Stimulated activated naive CD8-positive, alpha-beta T cell treated with anti-CD3 and anti-CD28 coated beads, Interleukin-15, Interleukin-2, amounts not matched to agents 100 ng/mL and 50 ng/mL, for 24 hours (primary cell): ENCODE measurements at regions not wholly inside any gene's neighbourhood (a gene's known extent, or its start where the extent isn't known, plus 50 kb on each side); places are given as distances from the start of the nearest gene placed in this dataset.

Experiments used
- H3K27ac Mint-ChIP-seq: one replicate; pipeline ENCODE4 v1.8.0; 2021; ENCODE audit warnings: mild to moderate bottlenecking, mixed read lengths
- H3K27me3 Mint-ChIP-seq: one replicate; pipeline ENCODE4 v1.8.0; 2021; ENCODE audit warnings: mixed read lengths
- H3K36me3 Mint-ChIP-seq: one replicate; pipeline ENCODE4 v1.8.0; 2021; ENCODE audit warnings: low read depth, mixed read lengths
- H3K4me1 Mint-ChIP-seq: one replicate; pipeline ENCODE4 v1.8.0; 2021; ENCODE audit warnings: low read depth, mixed read lengths
- H3K4me3 Mint-ChIP-seq: one replicate; pipeline ENCODE4 v1.8.0; 2021; ENCODE audit warnings: mild to moderate bottlenecking, mixed read lengths
- H3K9me3 Mint-ChIP-seq: one replicate; pipeline ENCODE4 v1.8.0; 2021; ENCODE audit warnings: mixed read lengths

DNA sequence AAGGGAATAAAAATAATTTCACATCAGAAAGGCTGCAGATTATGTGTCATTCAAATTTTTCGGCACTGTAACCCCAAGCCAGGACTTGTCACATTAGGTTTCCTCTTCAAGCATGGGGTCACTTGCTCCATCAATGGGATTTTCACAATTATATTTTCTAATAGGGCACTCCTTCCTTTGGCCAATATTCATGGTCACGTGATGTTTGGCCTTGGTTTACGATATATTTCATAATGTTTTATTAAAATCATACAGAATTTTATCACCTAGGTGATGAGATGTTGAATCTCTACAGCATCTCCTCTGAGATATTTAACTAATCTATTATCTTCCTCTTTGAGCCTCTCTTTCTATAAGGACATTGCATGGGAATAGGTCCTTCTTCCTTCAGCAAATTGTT, 523.5 kb upstream of the SEMA6A start:
- no peaks in the 10 kb centered on the region for H3K36me3 Mint-ChIP-seq
- H3K4me1 Mint-ChIP-seq, result no peaks in the 10 kb centered on the region
- no peak overlapping the region for H3K27ac Mint-ChIP-seq
- no peaks in the 10 kb centered on the region for H3K27me3 Mint-ChIP-seq
- H3K4me3 Mint-ChIP-seq, result no peak overlapping the region
- peaks cover 9% of the 10 kb centered on the region for H3K9me3 Mint-ChIP-seq

- Mint-ChIP-seq H3K36me3 (no peaks in the 10 kb centered on the region), H3K9me3 (peaks cover 9% of the 10 kb centered on the region), H3K4me1 (no peaks in the 10 kb centered on the region), H3K27me3 (no peaks in the 10 kb centered on the region), H3K27ac (no peak overlapping the region), H3K4me3 (no peak overlapping the region)
Observed at GRCh38 chr5:117095346-117096332, 521.0 kb upstream of the SEMA6A start.

- Mint-ChIP-seq H3K4me1 (no peaks in the 10 kb centered on the region), H3K27ac (no peak overlapping the region), H3K4me3 (no peak overlapping the region), H3K27me3 (no peaks in the 10 kb centered on the region), H3K9me3 (peaks cover 12% of the 10 kb centered on the region), H3K36me3 (no peaks in the 10 kb centered on the region)
Observed at GRCh38 chr5:117094114-117094815, 519.6 kb upstream of the SEMA6A start.

DNA sequence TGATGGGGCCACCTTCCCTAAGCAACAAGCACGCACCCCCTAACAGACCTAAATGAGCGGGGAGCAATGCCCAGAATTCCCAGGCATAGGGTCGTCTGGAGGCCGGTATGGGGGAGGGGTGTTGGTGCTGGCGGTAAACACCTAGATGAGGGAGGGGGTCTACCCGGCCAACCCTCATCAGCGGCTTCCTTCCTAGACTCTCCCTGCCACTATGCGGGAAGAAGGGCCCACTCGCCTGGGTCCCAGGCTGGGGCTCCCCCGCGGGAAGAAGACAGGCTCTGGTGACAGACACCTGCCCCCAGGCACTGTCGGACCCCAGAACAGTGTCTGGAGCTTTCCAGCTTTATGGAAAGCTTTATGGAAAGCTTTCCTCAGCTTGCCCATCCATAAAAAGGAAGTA, 519.0 kb upstream of the SEMA6A start:
- Mint-ChIP-seq H3K27me3 (no peaks in the 10 kb centered on the region), H3K4me1 (no peaks in the 10 kb centered on the region), H3K4me3 (no peak overlapping the region), H3K36me3 (no peaks in the 10 kb centered on the region), H3K27ac (no peak overlapping the region), H3K9me3 (peaks cover 12% of the 10 kb centered on the region)

DNA sequence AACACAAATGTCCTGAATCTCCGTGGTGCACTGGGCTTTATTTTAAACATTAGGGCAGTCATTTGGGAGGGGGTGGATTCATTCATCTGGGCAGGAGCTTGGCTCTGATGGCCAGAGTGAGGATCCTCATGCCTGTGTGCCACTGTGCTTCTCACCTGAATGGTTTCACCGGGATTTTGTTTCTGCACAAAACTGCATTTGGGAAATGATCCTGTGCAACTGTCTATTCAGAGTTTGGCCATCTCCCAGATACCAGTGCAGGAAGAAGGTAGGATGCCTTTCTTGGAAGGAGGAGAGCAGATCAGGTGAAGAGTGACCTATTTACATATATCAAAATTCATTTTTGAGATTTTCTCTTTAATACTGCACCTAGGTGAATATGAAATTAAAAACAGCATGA, 514.4 kb upstream of the SEMA6A start:
- no peaks in the 10 kb centered on the region for H3K4me1 Mint-ChIP-seq
- no peak overlapping the region for H3K4me3 Mint-ChIP-seq
- H3K36me3 Mint-ChIP-seq, result no peaks in the 10 kb centered on the region
- H3K27ac Mint-ChIP-seq, result no peak overlapping the region
- H3K27me3 Mint-ChIP-seq, result no peaks in the 10 kb centered on the region
- H3K9me3 Mint-ChIP-seq, result peaks cover 6% of the 10 kb centered on the region

- H3K27ac Mint-ChIP-seq, result no peak overlapping the region
- H3K4me1 Mint-ChIP-seq, result no peaks in the 10 kb centered on the region
- no peaks in the 10 kb centered on the region for H3K36me3 Mint-ChIP-seq
- H3K27me3 Mint-ChIP-seq, result no peaks in the 10 kb centered on the region
- H3K4me3 Mint-ChIP-seq, result no peak overlapping the region
- peaks cover 6% of the 10 kb centered on the region for H3K9me3 Mint-ChIP-seq
Observed at GRCh38 chr5:117088176-117088575, 513.6 kb upstream of the SEMA6A start.

- no peaks in the 10 kb centered on the region for H3K9me3 Mint-ChIP-seq
- no peak overlapping the region for H3K27ac Mint-ChIP-seq
- no peaks in the 10 kb centered on the region for H3K27me3 Mint-ChIP-seq
- H3K36me3 Mint-ChIP-seq, result no peaks in the 10 kb centered on the region
- H3K4me1 Mint-ChIP-seq, result no peaks in the 10 kb centered on the region
- no peak overlapping the region for H3K4me3 Mint-ChIP-seq
Observed at GRCh38 chr5:117084067-117084466, 509.4 kb upstream of the SEMA6A start.

DNA sequence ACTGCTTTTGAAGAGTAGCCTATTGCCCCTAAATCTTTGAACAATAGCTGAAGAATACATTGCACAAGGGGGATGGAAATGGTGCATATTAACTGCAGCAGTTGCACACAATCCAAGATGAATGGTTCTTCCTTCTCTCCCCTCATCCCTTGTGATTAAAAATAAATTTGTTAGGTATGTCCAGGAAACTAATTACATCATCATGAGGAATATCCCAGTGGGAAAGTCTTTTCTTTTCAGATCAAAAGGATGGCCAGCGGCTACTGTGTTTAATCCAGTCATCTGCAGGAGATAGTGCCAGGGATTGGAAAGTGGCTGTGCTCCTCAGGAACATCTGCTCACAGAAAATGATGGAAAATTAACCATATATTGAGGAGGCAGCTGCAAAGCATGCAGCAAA, 508.4 kb upstream of the SEMA6A start:
- Mint-ChIP-seq H3K9me3 (no peaks in the 10 kb centered on the region), H3K27ac (no peak overlapping the region), H3K27me3 (no peaks in the 10 kb centered on the region), H3K4me3 (no peak overlapping the region), H3K36me3 (no peaks in the 10 kb centered on the region), H3K4me1 (no peaks in the 10 kb centered on the region)

DNA sequence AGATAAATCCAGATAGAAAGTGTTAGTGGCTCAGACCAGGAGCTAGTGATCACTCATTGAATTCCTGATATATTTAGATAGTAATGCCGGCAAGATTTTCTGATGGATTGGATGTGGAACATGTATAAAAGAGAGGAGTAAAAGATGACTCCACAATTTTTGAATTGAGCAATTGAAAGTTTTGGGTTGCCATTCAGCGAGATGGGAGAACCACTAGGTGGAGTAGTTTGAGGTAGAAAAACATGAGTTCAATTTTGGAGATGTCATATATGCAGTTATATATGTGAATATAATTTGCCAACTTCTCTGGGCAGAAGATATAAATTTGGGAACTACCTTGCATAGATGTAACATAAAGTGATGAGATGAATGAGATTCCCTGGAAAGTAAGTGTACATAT, 502.5 kb upstream of the SEMA6A start:
- Mint-ChIP-seq H3K4me3 (no peak overlapping the region), H3K27ac (no peak overlapping the region), H3K4me1 (no peaks in the 10 kb centered on the region), H3K9me3 (no peaks in the 10 kb centered on the region), H3K27me3 (no peaks in the 10 kb centered on the region), H3K36me3 (no peaks in the 10 kb centered on the region)

DNA sequence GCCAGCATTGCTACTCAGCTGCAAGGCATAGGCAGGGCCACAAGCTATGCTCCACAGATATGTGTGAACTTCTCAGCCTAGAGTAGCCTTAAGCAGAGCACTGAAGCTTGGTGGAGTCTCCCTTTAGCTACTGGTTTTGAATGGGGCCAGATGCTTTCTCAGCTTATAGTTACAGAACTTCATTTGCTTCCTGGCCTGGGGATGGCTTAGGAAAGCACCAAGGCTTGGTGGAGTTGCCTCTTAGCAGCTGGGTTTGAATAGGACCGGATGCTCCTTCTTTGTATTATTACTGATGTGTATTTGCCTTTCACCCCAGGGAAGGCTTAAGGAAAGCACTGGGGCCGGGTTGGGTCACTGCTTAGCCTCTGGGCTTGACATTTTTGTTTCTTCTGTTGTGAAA, 497.8 kb upstream of the SEMA6A start:
- Mint-ChIP-seq H3K9me3 (peaks cover 9% of the 10 kb centered on the region), H3K27me3 (no peaks in the 10 kb centered on the region), H3K27ac (no peak overlapping the region), H3K36me3 (no peaks in the 10 kb centered on the region), H3K4me1 (no peaks in the 10 kb centered on the region), H3K4me3 (no peak overlapping the region)

DNA sequence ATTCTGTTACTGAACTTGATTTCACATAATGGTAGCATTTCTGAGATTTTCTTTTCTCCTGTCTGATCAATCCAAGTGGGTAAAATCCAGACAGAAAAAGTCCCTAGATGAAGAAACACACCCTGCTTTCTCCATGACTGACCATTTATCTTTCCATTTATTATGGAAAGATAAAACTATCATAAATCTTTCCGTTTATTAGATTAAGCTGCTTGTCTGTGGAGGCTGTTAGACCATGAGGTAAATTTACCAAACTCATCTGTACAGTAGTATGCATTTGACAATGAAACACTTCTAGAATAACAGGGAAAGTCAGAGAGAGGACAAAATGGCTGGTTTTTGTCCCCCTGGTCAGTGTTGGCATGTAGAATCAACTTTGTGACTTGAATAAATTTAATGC, 491.2 kb upstream of the SEMA6A start:
- H3K27me3 Mint-ChIP-seq, result no peaks in the 10 kb centered on the region
- no peaks in the 10 kb centered on the region for H3K9me3 Mint-ChIP-seq
- H3K27ac Mint-ChIP-seq, result no peak overlapping the region
- H3K4me1 Mint-ChIP-seq, result no peaks in the 10 kb centered on the region
- no peaks in the 10 kb centered on the region for H3K36me3 Mint-ChIP-seq
- no peak overlapping the region for H3K4me3 Mint-ChIP-seq

GRCh38 chr5:117065161-117065560, 490.5 kb upstream of the SEMA6A start:
- Mint-ChIP-seq H3K27ac (no peak overlapping the region), H3K36me3 (no peaks in the 10 kb centered on the region), H3K27me3 (no peaks in the 10 kb centered on the region), H3K4me1 (no peaks in the 10 kb centered on the region), H3K4me3 (no peak overlapping the region), H3K9me3 (no peaks in the 10 kb centered on the region)

GRCh38 chr5:117060099-117060498, 485.5 kb upstream of the SEMA6A start:
- Mint-ChIP-seq H3K27me3 (no peaks in the 10 kb centered on the region), H3K9me3 (no peaks in the 10 kb centered on the region), H3K4me3 (no peak overlapping the region), H3K4me1 (no peaks in the 10 kb centered on the region), H3K36me3 (no peaks in the 10 kb centered on the region), H3K27ac (no peak overlapping the region)

GRCh38 chr5:117058740-117059139, 484.1 kb upstream of the SEMA6A start:
- Mint-ChIP-seq H3K4me1 (no peaks in the 10 kb centered on the region), H3K27ac (no peak overlapping the region), H3K36me3 (no peaks in the 10 kb centered on the region), H3K9me3 (no peaks in the 10 kb centered on the region), H3K4me3 (no peak overlapping the region), H3K27me3 (no peaks in the 10 kb centered on the region)

DNA sequence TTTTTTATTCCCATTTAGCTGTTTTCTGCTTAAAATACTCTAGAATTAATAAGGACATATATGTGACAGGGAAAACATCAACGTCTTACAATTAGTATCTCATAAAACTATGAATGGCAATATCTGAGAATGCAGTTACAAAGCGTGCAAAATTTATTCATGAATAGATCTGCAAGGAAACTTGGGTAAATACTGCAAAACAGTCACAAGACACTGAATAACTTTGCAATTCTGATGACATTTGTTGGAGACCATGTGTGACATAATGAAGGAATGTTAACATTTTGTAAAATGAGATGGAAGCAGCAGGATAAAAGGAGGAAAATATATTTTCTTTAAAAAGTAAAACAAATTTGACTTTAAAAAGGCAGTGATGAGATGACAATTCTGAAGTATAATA, 480.9 kb upstream of the SEMA6A start:
- H3K4me3 Mint-ChIP-seq, result no peak overlapping the region
- H3K27ac Mint-ChIP-seq, result no peak overlapping the region
- H3K27me3 Mint-ChIP-seq, result no peaks in the 10 kb centered on the region
- H3K4me1 Mint-ChIP-seq, result no peaks in the 10 kb centered on the region
- no peaks in the 10 kb centered on the region for H3K36me3 Mint-ChIP-seq
- no peaks in the 10 kb centered on the region for H3K9me3 Mint-ChIP-seq
